OCI-LY7 (cell line): ENCODE measurements at regions not wholly inside any gene's neighbourhood (a gene's known extent, or its start where the extent isn't known, plus 50 kb on each side); places are given as distances from the start of the nearest gene placed in this dataset.

Experiments
- BruUV-seq: library from RNA; stranded (reverse); fragments of 400-500 nt; replicated peaks from 2 replicates; lab custom pipeline; 2021; lab: Mats Ljungman, UMichigan
- CTCF ChIA-PET: fragments of 300-600 bp; sonication (Branson Sonifier 250); formaldehyde crosslinking; loops from one replicate; lab custom pipeline; 2022; ENCODE audit warnings: antibody characterized with exemption; ENCODE audit not compliant: unreplicated experiment; lab: Charles Lee
- POLR2A ChIA-PET: fragments of 300-600 bp; sonication (Branson Sonifier 250); formaldehyde crosslinking; loops from one replicate; lab custom pipeline; 2022; ENCODE audit warnings: antibody characterized with exemption; lab: Charles Lee
- DNase-seq: peaks from one replicate; pipeline ENCODE4 v3.0.0-alpha.2; 2015; ENCODE audit warnings: low spot score
- H2AFZ ChIP-seq: fragments of 200-600 bp; sonication (generic), shearing (Covaris generic); 2 replicates; pipeline ENCODE4 v1.6.1; 2014; ENCODE audit warnings: mild to moderate bottlenecking, antibody characterized with exemption, low read length, moderate library complexity
- H3K27ac ChIP-seq: fragments of 200-600 bp; sonication (generic); 2 replicates; pipeline ENCODE4 v1.5.1; 2014; ENCODE audit warnings: mixed run types, low read depth, mild to moderate bottlenecking, moderate library complexity, low read length, inconsistent platforms; ENCODE audit not compliant: poor library complexity, severe bottlenecking
- H3K36me3 ChIP-seq: fragments of 200-600 bp; sonication (generic); 2 replicates; pipeline ENCODE4 v1.6.1; 2014; ENCODE audit warnings: mild to moderate bottlenecking, antibody characterized with exemption, low read length, moderate library complexity, mixed read lengths; ENCODE audit not compliant: insufficient read depth
- H3K4me1 ChIP-seq: fragments of 200-600 bp; sonication (generic); 2 replicates; pipeline ENCODE4 v1.5.1; 2014; ENCODE audit warnings: mild to moderate bottlenecking, low read length; ENCODE audit not compliant: insufficient read depth, poor library complexity, severe bottlenecking
- H3K4me2 ChIP-seq: fragments of 200-600 bp; sonication (generic); 2 replicates; pipeline ENCODE4 v1.6.1; 2014; ENCODE audit warnings: mild to moderate bottlenecking, low read length
- H3K4me3 ChIP-seq: fragments of 200-600 bp; sonication (generic); 2 replicates; pipeline ENCODE4 v1.5.1; 2014; ENCODE audit warnings: mild to moderate bottlenecking, low read depth, low read length; ENCODE audit not compliant: poor library complexity, severe bottlenecking
- H3K79me2 ChIP-seq: fragments of 200-600 bp; sonication (generic); 2 replicates; pipeline ENCODE4 v1.6.1; 2016; ENCODE audit warnings: low read depth, mild to moderate bottlenecking, low read length, moderate library complexity, mixed read lengths; ENCODE audit not compliant: insufficient read depth
- H3K9me2 ChIP-seq: fragments of 200-600 bp; sonication (generic); 2 replicates; pipeline ENCODE4 v1.6.1; 2016; ENCODE audit warnings: mild to moderate bottlenecking, low read length, mixed read lengths; ENCODE audit not compliant: insufficient read depth
- H3K9me3 ChIP-seq: fragments of 200-600 bp; sonication (generic); 2 replicates; pipeline ENCODE4 v1.6.1; 2014; ENCODE audit warnings: mild to moderate bottlenecking, mixed run types, low read length, mixed read lengths
- H4K20me1 ChIP-seq: fragments of 200-600 bp; sonication (generic); 2 replicates; pipeline ENCODE4 v1.6.1; 2014; ENCODE audit warnings: mild to moderate bottlenecking, antibody characterized with exemption, low read length, moderate library complexity, mixed read lengths; ENCODE audit not compliant: insufficient read depth
- CTCF ChIP-seq: fragments of 200-600 bp; sonication (generic); conservative IDR thresholded peaks from 2 replicates; pipeline ENCODE4 v1.5.1; 2014; ENCODE audit warnings: mild to moderate bottlenecking, antibody characterized with exemption, low read length, moderate library complexity, mixed read lengths
- EZH2phosphoT487 ChIP-seq: fragments of 200-600 bp; sonication (generic); IDR thresholded peaks from 2 replicates; pipeline ENCODE4 v1.6.1; 2018; ENCODE audit warnings: low read depth, borderline replicate concordance, mild to moderate bottlenecking, mixed run types, antibody characterized with exemption, low read length, moderate library complexity, mixed read lengths
- intact Hi-C: fragments of 100-400 bp; cut with micrococcal nuclease; formaldehyde crosslinking; loops from one replicate; pipeline ENCODE4 v1.10.0; 2022; ENCODE audit not compliant: unreplicated experiment

DNA sequence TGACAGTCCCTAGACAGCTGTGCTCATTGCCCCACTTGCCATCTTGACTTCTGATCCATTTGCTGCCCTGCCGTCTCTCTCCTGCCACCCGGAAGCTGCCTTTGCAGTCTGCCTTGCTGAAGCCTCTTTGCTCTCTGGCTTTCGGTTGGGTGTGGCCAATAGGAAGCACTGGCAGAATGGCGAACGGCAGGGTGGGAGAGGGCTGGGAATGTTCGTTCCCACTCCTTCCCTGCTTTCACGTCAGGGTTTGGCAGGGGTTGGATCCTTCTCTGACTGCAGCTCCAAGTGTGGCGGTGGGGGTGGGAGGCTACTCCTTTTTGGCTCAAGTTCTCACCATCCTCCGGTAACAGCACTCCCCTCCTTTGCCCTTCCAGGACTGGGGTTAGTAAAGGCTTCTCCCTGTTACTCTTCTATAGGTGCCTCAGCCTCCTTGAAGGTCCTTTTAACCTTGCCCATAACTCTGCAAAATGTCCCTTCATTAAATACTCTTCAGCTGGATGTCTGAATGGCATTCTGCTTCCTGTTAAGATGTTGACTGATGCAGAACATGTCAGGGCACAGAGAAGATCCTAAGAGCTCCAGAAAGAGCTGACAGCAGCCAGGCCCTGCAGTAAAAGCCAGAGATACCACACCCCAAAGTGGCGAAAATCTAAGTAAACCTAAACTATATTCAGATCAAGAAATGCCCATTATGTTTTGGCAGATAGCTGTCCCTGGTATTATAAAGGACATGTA is 299.7 kb downstream of the CDCA7 start:
- DNase-seq, result no peak
- BruUV-seq, result no TSS peak
- intact Hi-C loops, result no loop called here

GRCh38 chr2:173654896-173655265 is 300.2 kb downstream of the CDCA7 start:
- Histone ChIP-seq H2AFZ (no peak overlapping the region), H3K4me1 (no peaks in the 10 kb centered on the region), H3K9me3 (no peaks in the 10 kb centered on the region), H3K4me2 (no peak overlapping the region), H3K27ac (no peak overlapping the region), H4K20me1 (no peaks in the 10 kb centered on the region), H3K36me3 (no peaks in the 10 kb centered on the region), H3K4me3 (no peak overlapping the region), H3K9me2 (no peaks in the 10 kb centered on the region), H3K79me2 (no peaks in the 10 kb centered on the region)
- DNase-seq, result no peak
- intact Hi-C loops, result no loop called here
- no TSS peak for BruUV-seq
- ChIA-PET CTCF (no interaction called here), POLR2A (interaction anchor here (0.5 kb wide), 1 partner anchor 155 kb away, joined by 3 read pairs; no protein-coding TSS in a partner anchor)
- no peak for TF ChIP-seq CTCF
- TF ChIP-seq EZH2phosphoT487, result no peak

More for the DNA sequence above, 299.7 kb downstream of the CDCA7 start:
- Histone ChIP-seq H3K4me1 (no peaks in the 10 kb centered on the region), H3K9me3 (no peaks in the 10 kb centered on the region), H3K36me3 (no peaks in the 10 kb centered on the region), H3K4me2 (no peak overlapping the region), H3K9me2 (no peaks in the 10 kb centered on the region), H3K4me3 (no peak overlapping the region), H3K79me2 (no peaks in the 10 kb centered on the region), H2AFZ (no peak overlapping the region), H3K27ac (no peak overlapping the region), H4K20me1 (no peaks in the 10 kb centered on the region)
- TF ChIP-seq CTCF (no peak), EZH2phosphoT487 (no peak)
- ChIA-PET CTCF (no interaction called here), POLR2A (interaction anchor here (0.5 kb wide), 1 partner anchor 155 kb away, joined by 3 read pairs; no protein-coding TSS in a partner anchor)

DNA sequence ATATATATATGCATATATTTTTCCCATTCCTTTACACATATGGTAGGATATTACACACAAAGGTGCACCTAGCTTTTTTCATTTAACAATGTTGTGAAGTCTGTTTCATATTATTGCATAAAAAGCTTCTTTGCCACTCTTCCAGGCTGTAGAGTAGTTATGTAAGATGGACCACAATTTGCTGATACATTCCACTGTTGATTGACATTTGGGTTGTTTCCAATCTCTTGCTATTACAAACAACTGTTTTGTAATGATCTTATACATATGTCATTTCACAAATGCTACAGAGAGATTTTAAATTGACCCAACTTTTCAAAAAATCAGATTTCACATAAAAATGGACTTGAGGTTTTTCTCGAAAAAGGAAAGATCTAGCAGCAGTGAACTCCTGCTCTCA is 301.4 kb downstream of the CDCA7 start:
- BruUV-seq, result no TSS peak
- no peak overlapping the region for H2AFZ ChIP-seq
- H4K20me1 ChIP-seq, result no peaks in the 10 kb centered on the region
- POLR2A ChIA-PET, result no interaction called here
- no peaks in the 10 kb centered on the region for H3K79me2 ChIP-seq
- no peak overlapping the region for H3K27ac ChIP-seq
- CTCF ChIA-PET, result no interaction called here
- H3K36me3 ChIP-seq, result no peaks in the 10 kb centered on the region
- DNase-seq, result no peak
- H3K9me2 ChIP-seq, result no peaks in the 10 kb centered on the region
- intact Hi-C loops, result no loop called here
- H3K4me2 ChIP-seq, result no peak overlapping the region
- H3K9me3 ChIP-seq, result no peaks in the 10 kb centered on the region
- TF ChIP-seq CTCF (no peak), EZH2phosphoT487 (no peak)
- H3K4me1 ChIP-seq, result no peaks in the 10 kb centered on the region
- H3K4me3 ChIP-seq, result no peak overlapping the region
